Aorta (tissue), 5 donors: ENCODE measurements at regions not wholly inside any gene's neighbourhood (a gene's known extent, or its start where the extent isn't known, plus 50 kb on each side); places are given as distances from the start of the nearest gene placed in this dataset.

Experiments
- ATAC-seq: fragments of 200-7000 bp; cut with Tn5 transposase; one replicate; pipeline ENCODE4 v1.9.1; 2022; ENCODE audit warnings: moderate library complexity; ENCODE audit not compliant: low FRiP score
- DNase-seq, 2 donors: peaks; one replicate each; pipeline ENCODE4 v3.0.0-alpha.2; 2020
- H3K27ac ChIP-seq, 2 donors: one replicate each; pipeline ENCODE4 v1.5.1; 2013; ENCODE audit warnings: low read length in 2 of 2, mild to moderate bottlenecking in 2 of 2, moderate library complexity in 2 of 2, control low read depth in 1 of 2, inconsistent platforms in 1 of 2, low read depth in 1 of 2
- H3K27me3 ChIP-seq, 2 donors: one replicate each; pipeline ENCODE4 v1.6.1; 2013; ENCODE audit warnings: control low read depth in 1 of 2, low read length in 1 of 2, mild to moderate bottlenecking in 1 of 2, moderate library complexity in 1 of 2; ENCODE audit not compliant: insufficient read depth in 2 of 2, control insufficient read depth in 1 of 2
- H3K36me3 ChIP-seq, 2 donors: one replicate each; pipeline ENCODE4 v1.6.1; 2013; ENCODE audit warnings: control low read depth in 1 of 2, low read length in 1 of 2, mild to moderate bottlenecking in 1 of 2; ENCODE audit not compliant: insufficient read depth in 2 of 2, control insufficient read depth in 1 of 2
- H3K4me1 ChIP-seq, 2 donors: one replicate each; pipeline ENCODE4 v1.6.1; 2013; ENCODE audit warnings: low read length in 2 of 2, control low read depth in 1 of 2, mild to moderate bottlenecking in 1 of 2, moderate library complexity in 1 of 2; ENCODE audit not compliant: insufficient read depth in 2 of 2, control insufficient read depth in 1 of 2
- H3K4me3 ChIP-seq, 2 donors: one replicate each; pipeline ENCODE4 v1.5.1; 2013; ENCODE audit warnings: low read length in 2 of 2, control low read depth in 1 of 2, mild to moderate bottlenecking in 1 of 2
- H3K9me3 ChIP-seq: one replicate; pipeline ENCODE4 v1.6.1; 2013; ENCODE audit warnings: mild to moderate bottlenecking, low read length; ENCODE audit not compliant: control insufficient read depth
- WGBS, 2 donors: extraction: QIAGEN DNeasy Blood & Tissue Kit; methylation state at CpG; one replicate each; pipeline ENCODE4 v1.1.7; 2013; 5-methylcytosine and 5-hydroxymethylcytosine counted together
- intact Hi-C, 2 donors: fragments of 100-400 bp; cut with DNase I; formaldehyde crosslinking; loops; one replicate each; pipeline versions ENCODE4 v1.14.2 to v1.15.0; 2022
- donor health status: healthy with polysubstance abuse.
- donor health status: Bipolar disorder and iron deficiency.
- donor health status: DM: no; HTN: no; CAD: no.
- donor health status: DM: no; HTN: no; CAD: no.
- donor health status: DM: yes; HTN: yes; CAD: no.

- Histone ChIP-seq H3K27ac (no peak overlapping the region), H3K9me3 (no peaks in the 10 kb centered on the region), H3K4me3 (no peak overlapping the region), H3K27me3 (no peaks in the 10 kb centered on the region), H3K36me3 (no peaks in the 10 kb centered on the region), H3K4me1 (no peaks in the 10 kb centered on the region)
- intact Hi-C loops: no loop called here
- DNase-seq (no peak), ATAC-seq (no peak)
- WGBS, 2 donors: 92 to 93% methylated on average over 2 of the region's 2 CpGs
These were observed 241.7 kb upstream of the GBE1 start for GRCh38 chr3:82002986-82003642.

GRCh38 chr3:82002491-82002890 is 241.0 kb upstream of the GBE1 start:
- 39 to 41% methylated on average over 2 of the region's 2 CpGs for WGBS, 2 donors
- Histone ChIP-seq H3K27me3 (no peaks in the 10 kb centered on the region), H3K27ac (no peak overlapping the region), H3K36me3 (no peaks in the 10 kb centered on the region), H3K4me1 (no peaks in the 10 kb centered on the region), H3K4me3 (no peak overlapping the region), H3K9me3 (no peaks in the 10 kb centered on the region)
- DNase-seq (no peak), ATAC-seq (no peak)
- intact Hi-C loops: no loop called here

- 34 to 47% methylated on average over 2 of the region's 2 CpGs for WGBS, 2 donors
- Histone ChIP-seq H3K36me3 (no peaks in the 10 kb centered on the region), H3K4me1 (no peaks in the 10 kb centered on the region), H3K4me3 (no peak overlapping the region), H3K27ac (no peak overlapping the region), H3K9me3 (no peaks in the 10 kb centered on the region), H3K27me3 (no peaks in the 10 kb centered on the region)
- intact Hi-C loops: no loop called here
- DNase-seq: no peak
- ATAC-seq: no peak
These were observed 240.0 kb upstream of the GBE1 start for GRCh38 chr3:82001276-82001923.

GRCh38 chr3:82000773-82001172 is 239.3 kb upstream of the GBE1 start:
- 38 to 39% methylated on average over 1 of the region's 1 CpG for WGBS, 2 donors
- H3K36me3 ChIP-seq: no peaks in the 10 kb centered on the region
- DNase-seq (no peak), ATAC-seq (no peak)
- H3K9me3 ChIP-seq: no peaks in the 10 kb centered on the region
- no peaks in the 10 kb centered on the region for H3K27me3 ChIP-seq
- H3K4me3 ChIP-seq: no peak overlapping the region
- no peaks in the 10 kb centered on the region for H3K4me1 ChIP-seq
- intact Hi-C loops: no loop called here
- H3K27ac ChIP-seq: no peak overlapping the region

- intact Hi-C loops: no loop called here
These were observed 238.9 kb upstream of the GBE1 start for GRCh38 chr3:82000350-82000749.

GRCh38 chr3:81998907-81999306 is 237.5 kb upstream of the GBE1 start:
- no peak for DNase-seq
- intact Hi-C loops: no loop called here
- Histone ChIP-seq H3K4me1 (no peaks in the 10 kb centered on the region), H3K27ac (no peak overlapping the region), H3K4me3 (no peak overlapping the region), H3K36me3 (no peaks in the 10 kb centered on the region), H3K9me3 (no peaks in the 10 kb centered on the region), H3K27me3 (no peaks in the 10 kb centered on the region)
- no peak for ATAC-seq
- 68 to 73% methylated on average over 3 of the region's 3 CpGs for WGBS, 2 donors

More at GRCh38 chr3:82000350-82000749, 238.9 kb upstream of the GBE1 start:
- Histone ChIP-seq H3K36me3 (no peaks in the 10 kb centered on the region), H3K4me3 (no peak overlapping the region), H3K4me1 (no peaks in the 10 kb centered on the region), H3K27ac (no peak overlapping the region), H3K9me3 (no peaks in the 10 kb centered on the region), H3K27me3 (no peaks in the 10 kb centered on the region)
- DNase-seq (no peak), ATAC-seq (no peak)
- WGBS, 2 donors: 88 to 92% methylated on average over 1 of the region's 1 CpG

- Histone ChIP-seq H3K27me3 (no peaks in the 10 kb centered on the region), H3K9me3 (no peaks in the 10 kb centered on the region), H3K4me3 (no peak overlapping the region), H3K27ac (no peak overlapping the region), H3K36me3 (no peaks in the 10 kb centered on the region), H3K4me1 (no peaks in the 10 kb centered on the region)
- ATAC-seq (no peak), DNase-seq (no peak)
- intact Hi-C loops: no loop called here
- WGBS, 2 donors: 3 to 5% methylated on average over 2 of the region's 2 CpGs
These were observed 236.8 kb upstream of the GBE1 start for GRCh38 chr3:81998139-81998755.

GRCh38 chr3:81997390-81997789 is 235.9 kb upstream of the GBE1 start:
- ATAC-seq (no peak), DNase-seq (no peak)
- no peaks in the 10 kb centered on the region for H3K4me1 ChIP-seq
- intact Hi-C loops: no loop called here
- H3K27ac ChIP-seq: no peak overlapping the region
- H3K9me3 ChIP-seq: no peaks in the 10 kb centered on the region
- 68 to 69% methylated on average over 2 of the region's 2 CpGs for WGBS, 2 donors
- H3K4me3 ChIP-seq: no peak overlapping the region
- H3K27me3 ChIP-seq: no peaks in the 10 kb centered on the region
- no peaks in the 10 kb centered on the region for H3K36me3 ChIP-seq

GRCh38 chr3:81995329-81995728 is 233.9 kb upstream of the GBE1 start:
- no peak overlapping the region for H3K27ac ChIP-seq
- no peak for DNase-seq
- no peaks in the 10 kb centered on the region for H3K4me1 ChIP-seq
- intact Hi-C loops: no loop called here
- 46 to 70% methylated on average over 2 of the region's 2 CpGs for WGBS, 2 donors
- H3K27me3 ChIP-seq: no peaks in the 10 kb centered on the region
- no peak for ATAC-seq
- H3K36me3 ChIP-seq: no peaks in the 10 kb centered on the region
- H3K9me3 ChIP-seq: no peaks in the 10 kb centered on the region
- H3K4me3 ChIP-seq: no peak overlapping the region
